ENCODE measurements at regions not wholly inside any gene's neighbourhood (a gene's known extent, or its start where the extent isn't known, plus 50 kb on each side); places are given as distances from the start of the nearest gene placed in this dataset.

- TF ChIP-seq CREB1 (IDR thresholded peaks at IDR 0.05; ENCODE audit: low read depth), result no peak
- no peak for TF ChIP-seq USF1 (IDR thresholded peaks at IDR 0.05)
- TF ChIP-seq EP300 (IDR thresholded peaks at IDR 0.05; ENCODE audit: borderline replicate concordance), result no peak
- no peak for TF ChIP-seq NFIC (IDR thresholded peaks at IDR 0.05)
Observed at GRCh38 chr1:14009582-14009981, 309.6 kb downstream of the PRDM2 start.
